Epithelial cell of proximal tubule (primary cell): ENCODE measurements at regions not wholly inside any gene's neighbourhood (a gene's known extent, or its start where the extent isn't known, plus 50 kb on each side); places are given as distances from the start of the nearest gene placed in this dataset.

Experiments used
- DNase-seq: peaks from one replicate; pipeline ENCODE4 v3.0.0-alpha.2; 2011; ENCODE audit warnings: low read depth
- H3K4me3 ChIP-seq: 2 replicates; pipeline ENCODE4 v1.5.1; 2011; ENCODE audit warnings: low read depth, mild to moderate bottlenecking, low read length
- CTCF ChIP-seq: conservative IDR thresholded peaks from 2 replicates; pipeline ENCODE4 v1.5.1; 2012; ENCODE audit warnings: low read depth, mild to moderate bottlenecking, low read length

GRCh38 chr3:181383201-181383600 lies 328.5 kb upstream of the SOX2 start:
- no peak overlapping the region for H3K4me3 ChIP-seq
- TF ChIP-seq CTCF, result no peak
- no peak for DNase-seq

GRCh38 chr3:181382656-181383055 lies 329.1 kb upstream of the SOX2 start:
- TF ChIP-seq CTCF, result no peak
- DNase-seq, result no peak
- H3K4me3 ChIP-seq, result no peak overlapping the region

- no peak for TF ChIP-seq CTCF
- no peak for DNase-seq
- no peak overlapping the region for H3K4me3 ChIP-seq
Measured at GRCh38 chr3:181379278-181379677, 332.4 kb upstream of the SOX2 start.

GRCh38 chr3:181369637-181370036 lies 342.1 kb upstream of the SOX2 start:
- DNase-seq, result no peak
- no peak overlapping the region for H3K4me3 ChIP-seq
- no peak for TF ChIP-seq CTCF

- DNase-seq, result no peak
- TF ChIP-seq CTCF, result no peak
Measured at GRCh38 chr3:181363231-181363630, 348.5 kb upstream of the SOX2 start.

GRCh38 chr3:181362378-181362777 lies 349.3 kb upstream of the SOX2 start:
- no peak for TF ChIP-seq CTCF
- H3K4me3 ChIP-seq, result no peak overlapping the region
- no peak for DNase-seq

More at GRCh38 chr3:181363231-181363630, 348.5 kb upstream of the SOX2 start:
- no peak overlapping the region for H3K4me3 ChIP-seq

GRCh38 chr3:181358562-181358961 lies 353.2 kb upstream of the SOX2 start:
- no peak for TF ChIP-seq CTCF
- no peak for DNase-seq
- H3K4me3 ChIP-seq, result no peak overlapping the region
